A673 (cell line): ENCODE measurements at regions not wholly inside any gene's neighbourhood (a gene's known extent, or its start where the extent isn't known, plus 50 kb on each side); places are given as distances from the start of the nearest gene placed in this dataset.

Experiments
- CTCF ChIP-seq: fragments of 300-800, 200-600 bp; sonication (generic); conservative IDR thresholded peaks from 2 replicates; pipeline ENCODE4 v1.5.1; 2017; ENCODE audit warnings: low read depth, mild to moderate bottlenecking, antibody characterized with exemption, low read length, moderate library complexity, mixed read lengths
- EZH2 ChIP-seq: fragments of 200-600 bp; sonication (generic); IDR thresholded peaks from 2 replicates; pipeline ENCODE4 v1.6.1; 2017; ENCODE audit warnings: borderline replicate concordance, low read depth, mild to moderate bottlenecking, mixed read lengths, antibody characterized with exemption, low read length; ENCODE audit not compliant: poor library complexity, severe bottlenecking

GRCh38 chr7:94247970-94248369, 146.7 kb upstream of the COL1A2 start:
- TF ChIP-seq CTCF, result no peak
- no peak for TF ChIP-seq EZH2
